GM23338 (cell line): ENCODE measurements at regions not wholly inside any gene's neighbourhood (a gene's known extent, or its start where the extent isn't known, plus 50 kb on each side); places are given as distances from the start of the nearest gene placed in this dataset.

Source experiments
- ATAC-seq: fragments of 200-7000 bp; cut with Tn5 transposase; 3 replicates; pipeline ENCODE4 v1.9.1; 2020
- DNase-seq: peaks from one replicate; pipeline ENCODE4 v3.0.0-alpha.2; 2015; ENCODE audit warnings: low spot score
- H2AFZ ChIP-seq: fragments of 200-600 bp; sonication (generic); 2 replicates; pipeline ENCODE4 v1.8.0; 2016; ENCODE audit warnings: antibody characterized with exemption, mild to moderate bottlenecking, moderate library complexity
- H3F3A ChIP-seq: fragments of 200-600 bp; sonication (generic); replicated peaks from 2 replicates; pipeline ENCODE4 v1.8.0; 2017; ENCODE audit warnings: antibody characterized with exemption, mixed run types, low read depth
- H3K27ac ChIP-seq: fragments of 200-600 bp; sonication (generic); 2 replicates; pipeline ENCODE4 v1.6.1; 2016; ENCODE audit warnings: low read depth
- H3K27me3 ChIP-seq: fragments of 200-600 bp; sonication (generic); 2 replicates; pipeline ENCODE4 v1.8.0; 2016; ENCODE audit warnings: mild to moderate bottlenecking, mixed run types, moderate library complexity; ENCODE audit not compliant: insufficient read depth
- H3K36me3 ChIP-seq: fragments of 200-600 bp; sonication (generic); 2 replicates; pipeline ENCODE4 v1.8.0; 2016; ENCODE audit warnings: mild to moderate bottlenecking; ENCODE audit not compliant: insufficient read depth
- H3K4me1 ChIP-seq: fragments of 200-600 bp; sonication (generic); 2 replicates; pipeline ENCODE4 v1.8.0; 2016; ENCODE audit warnings: mild to moderate bottlenecking, moderate library complexity; ENCODE audit not compliant: insufficient read depth
- H3K4me2 ChIP-seq: fragments of 200-600 bp; sonication (generic); 2 replicates; pipeline ENCODE4 v1.7.1; 2017; ENCODE audit warnings: mixed run types
- H3K4me3 ChIP-seq: fragments of 200-600 bp; sonication (generic); 2 replicates; pipeline ENCODE4 v1.6.1; 2016; ENCODE audit warnings: mixed run types
- H3K79me2 ChIP-seq: fragments of 200-600 bp; sonication (generic); replicated peaks from 2 replicates; pipeline ENCODE4 v1.8.0; 2017; ENCODE audit warnings: mild to moderate bottlenecking; ENCODE audit not compliant: insufficient read depth
- H3K9me2 ChIP-seq: fragments of 200-600 bp; sonication (generic); 2 replicates; pipeline ENCODE4 v1.8.0; 2017; ENCODE audit not compliant: insufficient read depth
- H4K20me1 ChIP-seq: fragments of 200-600 bp; sonication (generic); replicated peaks from 2 replicates; pipeline ENCODE4 v1.8.0; 2017; ENCODE audit warnings: mild to moderate bottlenecking; ENCODE audit not compliant: insufficient read depth
- H3K27ac Mint-ChIP-seq: 2 replicates; pipeline ENCODE4 v1.8.0; 2020; ENCODE audit warnings: inconsistent platforms, mild to moderate bottlenecking, moderate library complexity, mixed read lengths
- H3K27me3 Mint-ChIP-seq: 3 replicates; pipeline ENCODE4 v1.8.0; 2022; ENCODE audit warnings: low read depth, mild to moderate bottlenecking, moderate library complexity, mixed read lengths, inconsistent platforms; ENCODE audit not compliant: insufficient read depth, poor library complexity
- H3K36me3 Mint-ChIP-seq: 3 replicates; pipeline ENCODE4 v1.8.0; 2021; ENCODE audit warnings: low read depth, mild to moderate bottlenecking, inconsistent platforms, moderate library complexity, mixed read lengths
- H3K4me1 Mint-ChIP-seq: 3 replicates; pipeline ENCODE4 v1.8.0; 2020; ENCODE audit warnings: mild to moderate bottlenecking, inconsistent platforms, mixed read lengths
- H3K4me3 Mint-ChIP-seq: 3 replicates; pipeline ENCODE4 v1.8.0; 2021; ENCODE audit warnings: moderate library complexity, mild to moderate bottlenecking, inconsistent platforms, mixed read lengths
- H3K9me3 Mint-ChIP-seq: 3 replicates; pipeline ENCODE4 v1.8.0; 2020; ENCODE audit warnings: moderate library complexity, mild to moderate bottlenecking, inconsistent platforms, mixed read lengths
- CREB1 ChIP-seq: fragments of 250-450 bp; sonication (Bioruptor Pico); IDR thresholded peaks from 2 replicates; pipeline ENCODE4 v1.5.0; 2020; ENCODE audit warnings: low read depth, mild to moderate bottlenecking, moderate library complexity
- CTCF ChIP-seq, 2 experiments: fragments of 200-600 bp in 1 of 2; sonication (generic) in 1 of 2; conservative IDR thresholded peaks; 2 replicates each; pipeline versions ENCODE4 v1.5.1 to v1.6.1; 2016 to 2017; ENCODE audit warnings: antibody characterized with exemption in 2 of 2, low read depth in 2 of 2, mild to moderate bottlenecking in 2 of 2, moderate library complexity in 1 of 2
- NANOG ChIP-seq: IDR thresholded peaks from 2 replicates; pipeline ENCODE4 v1.6.1; 2016; ENCODE audit warnings: antibody characterized with exemption, borderline replicate concordance
- POLR2AphosphoS5 ChIP-seq: IDR thresholded peaks from 2 replicates; pipeline ENCODE4 v1.6.1; 2016; ENCODE audit warnings: antibody characterized with exemption, low read depth
- STAT1 ChIP-seq: IDR thresholded peaks from one replicate; pipeline ENCODE4 v1.6.1; 2016; ENCODE audit warnings: antibody characterized with exemption; ENCODE audit not compliant: unreplicated experiment
- ZNF114 ChIP-seq: fragments of 250-450 bp; sonication (Bioruptor Pico); IDR thresholded peaks from 2 replicates; pipeline ENCODE4 v1.5.0; 2020; ENCODE audit warnings: mild to moderate bottlenecking, moderate library complexity
- ZNF462 ChIP-seq: fragments of 250-450 bp; sonication (Bioruptor Pico); IDR thresholded peaks from 2 replicates; pipeline ENCODE4 v1.5.0; 2020; ENCODE audit warnings: mild to moderate bottlenecking, moderate library complexity

- no peak overlapping the region for H3K4me3 Mint-ChIP-seq
- H3K27me3 ChIP-seq = no peaks in the 10 kb centered on the region
- H3K27ac ChIP-seq = no peak overlapping the region
- no peaks in the 10 kb centered on the region for H3K36me3 Mint-ChIP-seq
- no peak overlapping the region for H3K4me3 ChIP-seq
- ATAC-seq = peak; percentile 98
- 0 out of 2 replicates have a peak overlapping the region, but pooled peaks have one; percentile 59 for H3K4me2 ChIP-seq
- DNase-seq = peak; percentile 92
- no peaks in the 10 kb centered on the region for H3K79me2 ChIP-seq
- peaks cover 19% of the 10 kb centered on the region for H3K4me1 Mint-ChIP-seq
- H3K4me1 ChIP-seq = peaks cover 11% of the 10 kb centered on the region
- no peak overlapping the region for H3K27ac Mint-ChIP-seq
- H3K36me3 ChIP-seq = no peaks in the 10 kb centered on the region
- H4K20me1 ChIP-seq = no peaks in the 10 kb centered on the region
- TF ChIP-seq NANOG = no peak
- TF ChIP-seq CTCF (conservative IDR thresholded peaks at IDR 0.05; ENCODE audit: low read depth in 2 of 2) = peak; percentile 99
- H3F3A ChIP-seq = no peaks in the 10 kb centered on the region
- no peaks in the 10 kb centered on the region for H3K9me2 ChIP-seq
- H3K27me3 Mint-ChIP-seq = peaks cover 10% of the 10 kb centered on the region
- peak overlapping the region; percentile 96 for H2AFZ ChIP-seq
- no peaks in the 10 kb centered on the region for H3K9me3 Mint-ChIP-seq
Measured at GRCh38 chr1:91165033-91165654, 143.3 kb upstream of the ZNF644 start.

- H4K20me1 ChIP-seq = no peaks in the 10 kb centered on the region
- Mint-ChIP-seq H3K4me3 (no peak overlapping the region), H3K36me3 (no peaks in the 10 kb centered on the region), H3K4me1 (peaks cover 19% of the 10 kb centered on the region), H3K27ac (no peak overlapping the region), H3K27me3 (peaks cover 12% of the 10 kb centered on the region), H3K9me3 (no peaks in the 10 kb centered on the region)
- H3K4me1 ChIP-seq = peaks cover 11% of the 10 kb centered on the region
- ATAC-seq = no peak
- H3K4me2 ChIP-seq = no peak overlapping the region
- H3K36me3 ChIP-seq = no peaks in the 10 kb centered on the region
- TF ChIP-seq POLR2AphosphoS5 = no peak
- TF ChIP-seq ZNF462 = no peak
- no peak for TF ChIP-seq ZNF114 (CRISPR knock-in tag)
- no peak for TF ChIP-seq STAT1
- no peak for TF ChIP-seq CREB1 (CRISPR knock-in tag)
- no peaks in the 10 kb centered on the region for H3F3A ChIP-seq
- no peak for DNase-seq
- H3K9me2 ChIP-seq = no peaks in the 10 kb centered on the region; the same call in 1 of the 2 replicates
- no peak overlapping the region for H3K27ac ChIP-seq
- no peaks in the 10 kb centered on the region for H3K27me3 ChIP-seq
- H3K4me3 ChIP-seq = no peak overlapping the region
- H3K79me2 ChIP-seq = no peaks in the 10 kb centered on the region
- no peak overlapping the region for H2AFZ ChIP-seq
Measured at GRCh38 chr1:91162613-91163012, 140.8 kb upstream of the ZNF644 start.
